ENCODE measurements at regions not wholly inside any gene's neighbourhood (a gene's known extent, or its start where the extent isn't known, plus 50 kb on each side); places are given as distances from the start of the nearest gene placed in this dataset.

GRCh38 chr14:85824526-85824925 lies 294.6 kb downstream of the FLRT2 start:
- TF ChIP-seq CTCF (IDR thresholded peaks at IDR 0.05) = no peak
- no peak for TF ChIP-seq POLR2A (IDR thresholded peaks at IDR 0.05)

Data from thyroid gland (tissue), 4 donors.